Gastroesophageal sphincter (tissue), 3 donors: ENCODE measurements at regions not wholly inside any gene's neighbourhood (a gene's known extent, or its start where the extent isn't known, plus 50 kb on each side); places are given as distances from the start of the nearest gene placed in this dataset.
"Not testable (repeated sequence)": the region's sequence is repeated elsewhere in the genome, so short reads cannot be mapped to it uniquely, and the experiment has no call there.

Experiments
- CTCF ChIP-seq, 4 experiments: fragments of 200-600 bp in 2 of 4; fragments of 450-650 bp in 2 of 4; sonication (generic) in 1 of 4; IDR thresholded peaks; one replicate each; pipeline ENCODE4 v1.5.1; 2017 to 2019; ENCODE audit warnings: antibody characterized with exemption in 4 of 4, mild to moderate bottlenecking in 2 of 4, moderate library complexity in 2 of 4
- EP300 ChIP-seq: sonication (generic); formaldehyde crosslinking; IDR thresholded peaks from one replicate; pipeline ENCODE4 v1.6.1; 2017; ENCODE audit warnings: antibody characterized with exemption, mild to moderate bottlenecking

- not testable (repeated sequence) for TF ChIP-seq CTCF (IDR thresholded peaks at IDR 0.05); EP300
Observed at GRCh38 chr11:67882304-67882703, 121.6 kb downstream of the UNC93B1 start.
